HepG2 (cell line): ENCODE measurements at regions not wholly inside any gene's neighbourhood (a gene's known extent, or its start where the extent isn't known, plus 50 kb on each side); places are given as distances from the start of the nearest gene placed in this dataset.

Source experiments
- ATAC-seq: fragments of 200-7000 bp; cut with Tn5 transposase; 3 replicates; pipeline ENCODE4 v1.9.1; 2020; ENCODE audit warnings: mild to moderate bottlenecking, moderate library complexity
- BruUV-seq: library from RNA; stranded (reverse); fragments of 400-500 nt; replicated peaks from 2 replicates; lab custom pipeline; 2021; lab: Mats Ljungman, UMichigan
- CTCF ChIA-PET: fragments of 300-600 bp; formaldehyde crosslinking; extraction: SDS; loops from one replicate; lab custom pipeline; 2021; ENCODE audit warnings: low total read pairs, inconsistent platforms, low intra/inter-chr PET ratio; lab: Yijun Ruan, JAX
- POLR2A ChIA-PET: fragments of 350-600 bp; sonication (Branson Sonifier 250); formaldehyde crosslinking; loops from one replicate; lab custom pipeline; 2020; ENCODE audit warnings: antibody characterized with exemption, inconsistent platforms; lab: Yijun Ruan, JAX
- DNase-seq: peaks from one replicate; pipeline ENCODE4 v3.0.0-alpha.2; 2015; ENCODE audit warnings: low spot score
- FAIRE-seq: peaks from 3 replicates; lab custom pipeline; 2011; peaks lifted over from hg19 to GRCh38; lab: Jason Lieb, UNC
- H2AFZ ChIP-seq: one replicate; pipeline ENCODE4 v1.6.1; 2011; ENCODE audit warnings: low read length, inconsistent platforms
- H3K27ac ChIP-seq: fragments of 300-600 bp; 3 replicates; pipeline ENCODE4 v1.8.0; 2011; ENCODE audit warnings: mixed run types, mild to moderate bottlenecking, mixed read lengths, low read length, inconsistent platforms; ENCODE audit not compliant: insufficient read depth; ENCODE audit errors: extremely low read length
- H3K27me3 ChIP-seq, 2 experiments: fragments of 200-600 bp in 1 of 2; 2 replicates in 1 of 2; 3 replicates in 1 of 2; pipeline versions ENCODE4 v1.6.0 to v1.8.0; 2011; ENCODE audit warnings: low read length in 2 of 2, mild to moderate bottlenecking in 2 of 2, moderate library complexity in 2 of 2, inconsistent platforms in 1 of 2; ENCODE audit not compliant: insufficient read depth in 2 of 2, control insufficient read depth in 1 of 2
- H3K36me3 ChIP-seq, 2 experiments: fragments of 200-600 bp in 1 of 2; replicated peaks in 1 of 2; 2 replicates in 1 of 2; 3 replicates in 1 of 2; pipeline versions ENCODE4 v1.5.1 to v1.8.0; 2011; ENCODE audit warnings: low read length in 2 of 2, inconsistent platforms in 1 of 2; ENCODE audit not compliant: insufficient read depth in 2 of 2, control insufficient read depth in 1 of 2
- H3K4me1 ChIP-seq: 2 replicates; pipeline ENCODE4 v1.5.1; 2012; ENCODE audit warnings: low read length, inconsistent platforms; ENCODE audit not compliant: insufficient read depth
- H3K4me2 ChIP-seq: 2 replicates; pipeline ENCODE4 v1.6.0; 2011; ENCODE audit warnings: low read depth, low read length, inconsistent platforms
- H3K4me3 ChIP-seq, 3 experiments: fragments of 200-600 bp in 1 of 3; sonication (generic), shearing (Covaris generic) in 1 of 3; replicated peaks in 1 of 3; 2 replicates each; pipeline ENCODE4 v1.5.1; 2011 to 2016; ENCODE audit warnings: low read length in 3 of 3, inconsistent platforms in 2 of 3, low read depth in 2 of 3, mild to moderate bottlenecking in 2 of 3, control low read depth in 1 of 3, mixed read lengths in 1 of 3; ENCODE audit not compliant: insufficient read depth in 1 of 3
- H3K79me2 ChIP-seq: one replicate; pipeline ENCODE4 v1.6.1; 2011; ENCODE audit warnings: low read length, inconsistent platforms; ENCODE audit not compliant: insufficient read depth
- H3K9ac ChIP-seq: 2 replicates; pipeline ENCODE4 v1.6.0; 2011; ENCODE audit warnings: mild to moderate bottlenecking, low read depth, low read length, inconsistent platforms; ENCODE audit not compliant: insufficient read depth
- H3K9me3 ChIP-seq: 2 replicates; pipeline ENCODE4 v1.5.1; 2012; ENCODE audit warnings: mild to moderate bottlenecking, low read length
- H4K20me1 ChIP-seq: 2 replicates; pipeline ENCODE4 v1.6.0; 2011; ENCODE audit warnings: inconsistent platforms, mild to moderate bottlenecking, low read length, moderate library complexity; ENCODE audit not compliant: insufficient read depth
- CCDC6 ChIP-seq: sonication (generic); formaldehyde crosslinking; IDR thresholded peaks from 2 replicates; pipeline ENCODE4 v1.8.1; 2022; ENCODE audit warnings: mild to moderate bottlenecking, missing genetic modification reagents, moderate library complexity
- MIER3 ChIP-seq: IDR thresholded peaks from 2 replicates; pipeline ENCODE4 v1.6.1; 2016; ENCODE audit warnings: missing compliant biosample characterization, borderline replicate concordance
- PITX1 ChIP-seq: sonication (generic); formaldehyde crosslinking; IDR thresholded peaks from 2 replicates; pipeline ENCODE4 v1.5.1; 2020; ENCODE audit warnings: mild to moderate bottlenecking, missing genetic modification reagents
- TBX2 ChIP-seq: sonication (generic); formaldehyde crosslinking; IDR thresholded peaks from 2 replicates; pipeline ENCODE4 v1.5.0; 2020; ENCODE audit warnings: missing genetic modification reagents, mild to moderate bottlenecking, borderline replicate concordance
- ZNF274 ChIP-seq: sonication (generic); formaldehyde crosslinking; IDR thresholded peaks from 2 replicates; pipeline ENCODE4 v1.5.1; 2020; ENCODE audit warnings: mild to moderate bottlenecking, missing genetic modification reagents
- ZNF644 ChIP-seq: IDR thresholded peaks from 2 replicates; pipeline ENCODE4 v1.6.1; 2016; ENCODE audit warnings: low read depth
- WGBS: methylation state at CpG from one replicate; pipeline ENCODE4 v1.1.6; 2017; ENCODE audit warnings: low lambda C conversion rate; 5-methylcytosine and 5-hydroxymethylcytosine counted together
- in situ Hi-C: cut with HindIII; loops from 2 replicates; pipeline ENCODE4 v1.10.0; 2017; ENCODE audit warnings: low pct_unique_long_range_greater_than_20kb; ENCODE audit not compliant: extremely low pct_ligation_motif_present
- intact Hi-C: fragments of 100-400 bp; cut with micrococcal nuclease; formaldehyde crosslinking; loops from one replicate; pipeline ENCODE4 v1.10.0; 2022; ENCODE audit not compliant: unreplicated experiment
- TF ChIP-seq, protein P1 (sequence below): IDR thresholded peaks from 2 replicates; pipeline ENCODE4 v1.6.1; 2018; ENCODE audit warnings: missing genetic modification reagents, mild to moderate bottlenecking, missing compliant biosample characterization
- TF ChIP-seq, protein P2 (sequence below): sonication (generic); formaldehyde crosslinking; IDR thresholded peaks from 2 replicates; pipeline ENCODE4 v1.8.0; 2023; ENCODE audit warnings: mild to moderate bottlenecking, missing genetic modification reagents
- TF ChIP-seq, protein P3 (sequence below): sonication (generic); formaldehyde crosslinking; IDR thresholded peaks from 2 replicates; pipeline ENCODE4 v1.5.0; 2020; ENCODE audit warnings: missing genetic modification reagents, mild to moderate bottlenecking, borderline replicate concordance
- TF ChIP-seq, protein P4 (sequence below): sonication (generic); formaldehyde crosslinking; IDR thresholded peaks from 2 replicates; pipeline ENCODE4 v1.8.1; 2022; ENCODE audit warnings: mild to moderate bottlenecking, missing genetic modification reagents

DNA sequence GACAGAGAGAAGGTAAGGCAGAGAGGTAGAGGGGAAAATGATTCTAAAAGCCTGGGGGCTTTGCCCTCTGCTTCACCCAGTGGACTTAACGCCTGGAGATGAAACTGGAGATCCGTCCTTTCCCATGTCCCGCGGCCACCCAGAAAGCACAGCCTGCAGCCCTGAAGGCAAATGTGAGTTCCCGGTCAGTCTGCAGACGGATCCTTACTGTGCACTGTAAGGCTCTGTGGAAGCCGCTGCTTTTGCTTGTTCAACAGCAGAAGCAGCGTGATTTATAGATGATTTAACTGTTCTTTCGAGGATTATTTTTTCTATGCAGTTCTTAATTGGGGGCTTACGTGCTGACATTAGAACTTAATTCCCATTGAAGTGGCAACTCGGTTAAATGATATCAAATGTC lies 290.4 kb downstream of the FOXL1 start (continued):
- TF ChIP-seq, protein P1, sequence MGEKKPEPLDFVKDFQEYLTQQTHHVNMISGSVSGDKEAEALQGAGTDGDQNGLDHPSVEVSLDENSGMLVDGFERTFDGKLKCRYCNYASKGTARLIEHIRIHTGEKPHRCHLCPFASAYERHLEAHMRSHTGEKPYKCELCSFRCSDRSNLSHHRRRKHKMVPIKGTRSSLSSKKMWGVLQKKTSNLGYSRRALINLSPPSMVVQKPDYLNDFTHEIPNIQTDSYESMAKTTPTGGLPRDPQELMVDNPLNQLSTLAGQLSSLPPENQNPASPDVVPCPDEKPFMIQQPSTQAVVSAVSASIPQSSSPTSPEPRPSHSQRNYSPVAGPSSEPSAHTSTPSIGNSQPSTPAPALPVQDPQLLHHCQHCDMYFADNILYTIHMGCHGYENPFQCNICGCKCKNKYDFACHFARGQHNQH (CRISPR knock-in tag): no peak
- TF ChIP-seq, protein P2, sequence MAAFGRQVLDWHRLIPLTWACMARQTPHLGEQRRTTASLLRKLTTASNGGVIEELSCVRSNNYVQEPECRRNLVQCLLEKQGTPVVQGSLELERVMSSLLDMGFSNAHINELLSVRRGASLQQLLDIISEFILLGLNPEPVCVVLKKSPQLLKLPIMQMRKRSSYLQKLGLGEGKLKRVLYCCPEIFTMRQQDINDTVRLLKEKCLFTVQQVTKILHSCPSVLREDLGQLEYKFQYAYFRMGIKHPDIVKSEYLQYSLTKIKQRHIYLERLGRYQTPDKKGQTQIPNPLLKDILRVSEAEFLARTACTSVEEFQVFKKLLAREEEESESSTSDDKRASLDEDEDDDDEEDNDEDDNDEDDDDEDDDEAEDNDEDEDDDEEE (CRISPR knock-in tag): no peak
- TF ChIP-seq MIER3: no peak
- no peak for TF ChIP-seq TBX2 (CRISPR knock-in tag)
- TF ChIP-seq ZNF644 (CRISPR knock-in tag): no peak
- no peak for TF ChIP-seq ZNF274 (CRISPR knock-in tag)
- no peak for TF ChIP-seq PITX1 (CRISPR knock-in tag)

DNA sequence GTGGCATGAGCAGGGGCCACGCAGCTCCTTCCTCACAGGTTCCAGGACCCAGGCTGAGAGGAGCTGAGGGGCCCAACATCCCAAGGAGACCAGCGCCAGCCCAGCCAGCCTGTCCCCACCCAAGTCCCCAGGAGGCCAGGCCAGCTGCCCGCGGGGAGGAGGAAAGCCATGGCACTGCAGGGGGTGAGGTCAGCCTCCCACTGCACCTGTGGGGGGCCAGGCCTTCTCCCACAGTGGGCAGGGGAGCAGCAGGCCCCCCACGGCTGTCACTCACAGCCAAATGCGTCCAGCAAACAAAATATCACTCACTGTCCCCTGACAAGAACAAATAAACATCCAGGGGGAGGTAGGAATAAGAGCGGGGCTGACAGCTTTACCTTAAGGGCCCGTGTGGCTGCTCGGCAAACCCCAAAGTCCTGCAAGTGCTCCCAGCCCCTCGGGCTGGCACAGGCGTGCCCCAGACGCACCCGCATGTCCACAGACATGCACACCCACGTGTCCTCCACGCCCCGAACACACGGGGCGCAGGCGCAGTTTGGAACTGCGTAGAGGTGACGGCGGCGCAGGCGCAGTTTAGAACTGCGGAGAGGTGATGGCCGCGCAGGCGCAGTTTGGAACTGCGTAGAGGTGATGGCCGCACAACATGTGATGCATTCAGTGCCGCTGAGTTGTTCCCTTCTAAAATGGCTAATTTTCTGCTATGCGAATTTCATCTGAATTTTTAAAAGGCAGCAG lies 291.1 kb downstream of the FOXL1 start:
- Histone ChIP-seq H3K36me3 (no peaks in the 10 kb centered on the region), H3K9ac (no peak overlapping the region), H3K4me3 (no peak overlapping the region), H4K20me1 (no peaks in the 10 kb centered on the region), H2AFZ (no peak overlapping the region), H3K4me2 (no peak overlapping the region), H3K4me1 (no peaks in the 10 kb centered on the region), H3K27me3 (peaks cover 7 to 54% of the 10 kb centered on the region in 2 experiments), H3K79me2 (no peaks in the 10 kb centered on the region), H3K27ac (no peak overlapping the region), H3K9me3 (no peaks in the 10 kb centered on the region)
- TF ChIP-seq, protein P3, sequence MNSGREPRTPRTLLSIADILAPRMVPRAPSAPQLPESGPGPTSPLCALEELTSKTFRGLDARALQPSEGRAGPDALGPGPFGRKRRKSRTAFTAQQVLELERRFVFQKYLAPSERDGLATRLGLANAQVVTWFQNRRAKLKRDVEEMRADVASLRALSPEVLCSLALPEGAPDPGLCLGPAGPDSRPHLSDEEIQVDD (CRISPR knock-in tag): no peak
- TF ChIP-seq, protein P4, sequence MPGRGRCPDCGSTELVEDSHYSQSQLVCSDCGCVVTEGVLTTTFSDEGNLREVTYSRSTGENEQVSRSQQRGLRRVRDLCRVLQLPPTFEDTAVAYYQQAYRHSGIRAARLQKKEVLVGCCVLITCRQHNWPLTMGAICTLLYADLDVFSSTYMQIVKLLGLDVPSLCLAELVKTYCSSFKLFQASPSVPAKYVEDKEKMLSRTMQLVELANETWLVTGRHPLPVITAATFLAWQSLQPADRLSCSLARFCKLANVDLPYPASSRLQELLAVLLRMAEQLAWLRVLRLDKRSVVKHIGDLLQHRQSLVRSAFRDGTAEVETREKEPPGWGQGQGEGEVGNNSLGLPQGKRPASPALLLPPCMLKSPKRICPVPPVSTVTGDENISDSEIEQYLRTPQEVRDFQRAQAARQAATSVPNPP (CRISPR knock-in tag): no peak
- TF ChIP-seq CCDC6: no peak
- ChIA-PET POLR2A (no interaction called here), CTCF (no interaction called here)
- intact Hi-C loops (no loop called here), in situ Hi-C loops (loop anchor here (10.0 kb wide), 1 partner anchor 305 kb away; the partner anchor contains the start of gene FOXC2)
- ATAC-seq (no peak), DNase-seq (no peak), FAIRE-seq (no peak)
- 51% methylated on average over 28 of the region's 32 CpGs for WGBS
- no TSS peak for BruUV-seq
